H1 (cell line): ENCODE measurements at regions not wholly inside any gene's neighbourhood (a gene's known extent, or its start where the extent isn't known, plus 50 kb on each side); places are given as distances from the start of the nearest gene placed in this dataset.

Experiments
- CTCF ChIA-PET: fragments of 300-600 bp; sonication (Branson Sonifier 250); formaldehyde crosslinking; loops from one replicate; lab custom pipeline; 2021; ENCODE audit not compliant: partially characterized antibody; lab: Charles Lee
- POLR2A ChIA-PET: fragments of 300-600 bp; sonication (Branson Sonifier 250); formaldehyde crosslinking; loops from one replicate; lab custom pipeline; 2021; ENCODE audit warnings: inconsistent platforms; ENCODE audit not compliant: partially characterized antibody; lab: Charles Lee
- DNase-seq, 2 experiments: peaks; one replicate each; pipeline versions ENCODE4 v3.0.0 to v3.0.0-alpha.2; 2010 to 2022; ENCODE audit warnings: low spot score in 2 of 2, low read depth in 1 of 2, mixed read lengths in 1 of 2
- FAIRE-seq: peaks from 2 replicates; lab custom pipeline; 2011; peaks lifted over from hg19 to GRCh38; lab: Jason Lieb, UNC
- H2AFZ ChIP-seq: 2 replicates; pipeline ENCODE4 v1.8.1; 2012; ENCODE audit warnings: low read length, inconsistent platforms
- H2AK5ac ChIP-seq: 2 replicates; pipeline ENCODE4 v1.6.1; 2013; ENCODE audit warnings: low read depth, low read length
- H2BK120ac ChIP-seq: replicated peaks from 2 replicates; pipeline ENCODE3; 2013; ENCODE audit warnings: low read depth, low read length, inconsistent platforms
- H2BK12ac ChIP-seq: 2 replicates; pipeline ENCODE4 v1.6.1; 2013; ENCODE audit warnings: low read depth, low read length
- H2BK15ac ChIP-seq: 2 replicates; pipeline ENCODE4 v1.6.1; 2013; ENCODE audit warnings: low read length
- H2BK20ac ChIP-seq: 2 replicates; pipeline ENCODE4 v1.6.1; 2013; ENCODE audit warnings: low read length
- H2BK5ac ChIP-seq: 2 replicates; pipeline ENCODE4 v1.6.1; 2013; ENCODE audit warnings: low read depth, low read length
- H3K14ac ChIP-seq: 2 replicates; pipeline ENCODE4 v1.6.1; 2013; ENCODE audit warnings: inconsistent platforms; ENCODE audit not compliant: insufficient read length
- H3K18ac ChIP-seq: 2 replicates; pipeline ENCODE4 v1.6.1; 2013; ENCODE audit warnings: low read length; ENCODE audit errors: extremely low read depth
- H3K23ac ChIP-seq: 2 replicates; pipeline ENCODE4 v1.6.1; 2013; ENCODE audit warnings: inconsistent platforms; ENCODE audit not compliant: insufficient read length
- H3K23me2 ChIP-seq: 2 replicates; pipeline ENCODE4 v1.6.1; 2013; ENCODE audit warnings: low read depth, low read length
- H3K27ac ChIP-seq: 2 replicates; pipeline ENCODE4 v1.6.1; 2011; ENCODE audit warnings: low read depth, low read length, inconsistent platforms
- H3K27me3 ChIP-seq, 4 experiments: replicated peaks in 1 of 4; 1 replicate in 1 of 4; 2 replicates in 3 of 4; pipeline versions ENCODE4 v1.6.1 to v1.8.1; 2011 to 2013; ENCODE audit warnings: low read length in 3 of 4, mild to moderate bottlenecking in 3 of 4, inconsistent platforms in 2 of 4, mixed read lengths in 2 of 4, moderate library complexity in 1 of 4; ENCODE audit not compliant: control insufficient read depth in 3 of 4, insufficient read depth in 3 of 4; ENCODE audit errors: extremely low read depth in 1 of 4
- H3K36me3 ChIP-seq, 4 experiments: 2 replicates each; pipeline versions ENCODE4 v1.6.1 to v1.8.1; 2011 to 2013; ENCODE audit warnings: mild to moderate bottlenecking in 4 of 4, low read length in 3 of 4, moderate library complexity in 2 of 4, control low read depth in 1 of 4, inconsistent platforms in 1 of 4; ENCODE audit not compliant: insufficient read depth in 4 of 4, control insufficient read depth in 2 of 4
- H3K4ac ChIP-seq: replicated peaks from 2 replicates; pipeline ENCODE3; 2013; ENCODE audit warnings: low read length, low read depth, mixed read lengths, inconsistent platforms; ENCODE audit not compliant: insufficient read length
- H3K4me1 ChIP-seq, 4 experiments: replicated peaks in 1 of 4; 1 replicate in 1 of 4; 2 replicates in 3 of 4; pipeline versions ENCODE4 v1.6.1 to v1.8.1; 2011 to 2013; ENCODE audit warnings: low read length in 3 of 4, inconsistent platforms in 2 of 4, mixed read lengths in 1 of 4; ENCODE audit not compliant: insufficient read depth in 4 of 4, control insufficient read depth in 3 of 4
- H3K4me2 ChIP-seq, 2 experiments: 2 replicates each; pipeline versions ENCODE4 v1.6.1 to v1.8.1; 2011 to 2013; ENCODE audit warnings: low read depth in 2 of 2, low read length in 2 of 2, control low read depth in 1 of 2, inconsistent platforms in 1 of 2, mild to moderate bottlenecking in 1 of 2; ENCODE audit not compliant: insufficient read depth in 1 of 2
- H3K4me3 ChIP-seq, 4 experiments: fragments of 200-600, 300-600 bp in 1 of 4; sonication (generic), shearing (Covaris generic), sonication (Bioruptor Twin) in 1 of 4; 2 replicates each; pipeline versions ENCODE4 v1.5.1 to v1.8.1; 2011 to 2016; ENCODE audit warnings: low read length in 4 of 4, low read depth in 3 of 4, control low read depth in 2 of 4, inconsistent platforms in 2 of 4, mild to moderate bottlenecking in 2 of 4, mixed read lengths in 1 of 4, moderate library complexity in 1 of 4; ENCODE audit not compliant: insufficient read depth in 2 of 4; ENCODE audit errors: extremely low read depth in 1 of 4
- H3K56ac ChIP-seq: replicated peaks from 2 replicates; pipeline ENCODE3; 2013; ENCODE audit warnings: low read depth, mild to moderate bottlenecking, mixed read lengths, low read length, inconsistent platforms; ENCODE audit not compliant: insufficient read length
- H3K79me1 ChIP-seq: 2 replicates; pipeline ENCODE4 v1.6.1; 2013; ENCODE audit warnings: low read depth, low read length, control low read depth
- H3K79me2 ChIP-seq, 2 experiments: 2 replicates each; pipeline versions ENCODE4 v1.6.1 to v1.8.1; 2012 to 2013; ENCODE audit warnings: low read length in 2 of 2, mild to moderate bottlenecking in 2 of 2, inconsistent platforms in 1 of 2; ENCODE audit not compliant: insufficient read depth in 2 of 2, control insufficient read depth in 1 of 2
- H3K9ac ChIP-seq, 4 experiments: replicated peaks in 1 of 4; 1 replicate in 1 of 4; 2 replicates in 3 of 4; pipeline versions ENCODE4 v1.6.1 to v1.8.1; 2011 to 2013; ENCODE audit warnings: low read depth in 3 of 4, low read length in 3 of 4, control low read depth in 2 of 4, mild to moderate bottlenecking in 2 of 4, moderate library complexity in 2 of 4, inconsistent platforms in 1 of 4; ENCODE audit errors: extremely low read depth in 1 of 4
- H3K9me3 ChIP-seq, 2 experiments: 2 replicates each; pipeline versions ENCODE4 v1.6.1 to v1.8.1; 2012 to 2013; ENCODE audit warnings: mild to moderate bottlenecking in 2 of 2, moderate library complexity in 2 of 2, control low read depth in 1 of 2, inconsistent platforms in 1 of 2, low read depth in 1 of 2, low read length in 1 of 2, mixed read lengths in 1 of 2; ENCODE audit not compliant: insufficient read depth in 2 of 2
- H4K20me1 ChIP-seq, 2 experiments: replicated peaks in 1 of 2; 2 replicates each; pipeline versions ENCODE3 to v1.8.1; 2011 to 2013; ENCODE audit warnings: inconsistent platforms in 2 of 2, low read length in 2 of 2, mild to moderate bottlenecking in 1 of 2; ENCODE audit not compliant: insufficient read depth in 2 of 2, control insufficient read depth in 1 of 2
- H4K5ac ChIP-seq: 2 replicates; pipeline ENCODE4 v1.6.1; 2013; ENCODE audit warnings: low read length, low read depth, mixed read lengths, inconsistent platforms; ENCODE audit not compliant: insufficient read length
- H4K8ac ChIP-seq: 2 replicates; pipeline ENCODE4 v1.8.0; 2013; ENCODE audit warnings: mild to moderate bottlenecking, moderate library complexity, low read length, inconsistent platforms; ENCODE audit not compliant: insufficient read depth; ENCODE audit errors: extremely low read depth
- H4K91ac ChIP-seq: replicated peaks from 2 replicates; pipeline ENCODE3; 2013; ENCODE audit warnings: low read length, mixed read lengths, inconsistent platforms; ENCODE audit not compliant: insufficient read length
- ATF2 ChIP-seq: IDR thresholded peaks from 2 replicates; pipeline ENCODE4 v1.6.1; 2012; ENCODE audit warnings: low read length, inconsistent platforms
- FOSL1 ChIP-seq: IDR thresholded peaks from 2 replicates; pipeline ENCODE4 v1.6.1; 2011; ENCODE audit warnings: mild to moderate bottlenecking, low read depth, low read length, moderate library complexity; ENCODE audit not compliant: insufficient read depth
- HDAC6 ChIP-seq: IDR thresholded peaks from one replicate; pipeline ENCODE4 v1.7.1; 2012; ENCODE audit warnings: low read depth, mild to moderate bottlenecking, inconsistent platforms, low read length, moderate library complexity
- KDM5A ChIP-seq: fragments of 200-600 bp; IDR thresholded peaks from 2 replicates; pipeline ENCODE4 v1.7.1; 2012; ENCODE audit warnings: mild to moderate bottlenecking, low read length, inconsistent platforms, mixed read lengths
- POLR2A ChIP-seq, 2 experiments: IDR thresholded peaks; 1 replicate in 1 of 2; 2 replicates in 1 of 2; pipeline ENCODE4 v1.6.1; 2011; ENCODE audit warnings: low read depth in 2 of 2, low read length in 2 of 2, mild to moderate bottlenecking in 2 of 2; ENCODE audit errors: control extremely low read depth in 1 of 2
- SIN3A ChIP-seq, 2 experiments: IDR thresholded peaks in 1 of 2; conservative IDR thresholded peaks in 1 of 2; 2 replicates each; pipeline ENCODE4 v1.6.1; 2011 to 2012; ENCODE audit warnings: low read length in 2 of 2, improper control_type of control experiment in 1 of 2, low read depth in 1 of 2, mild to moderate bottlenecking in 1 of 2
- SP1 ChIP-seq: IDR thresholded peaks from 2 replicates; pipeline ENCODE4 v1.6.1; 2011; ENCODE audit warnings: low read depth, low read length
- TCF12 ChIP-seq: IDR thresholded peaks from 2 replicates; pipeline ENCODE4 v1.6.1; 2011; ENCODE audit warnings: low read depth, mild to moderate bottlenecking, low read length
- ZNF274 ChIP-seq: IDR thresholded peaks from 2 replicates; pipeline ENCODE4 v1.7.0; 2012; ENCODE audit warnings: low read length, borderline replicate concordance; ENCODE audit errors: extremely low read depth
- WGBS, 2 experiments: shearing (Covaris generic) in 1 of 2; methylation state at CpG; one replicate each; pipeline versions ENCODE4 v1.1.6 to v1.1.7; 2013 to 2015; ENCODE audit warnings: low lambda C conversion rate in 2 of 2, mixed read lengths in 2 of 2, inconsistent platforms in 1 of 2, low coverage in 1 of 2, missing lambda C conversion rate in 1 of 2; ENCODE audit not compliant: insufficient replicate concordance in 2 of 2, insufficient coverage in 1 of 2, insufficient read length in 1 of 2; ENCODE audit errors: extremely low coverage in 1 of 2, missing lambda C conversion rate in 1 of 2; 5-methylcytosine and 5-hydroxymethylcytosine counted together
- TF ChIP-seq, protein P1 (sequence below): IDR thresholded peaks from 2 replicates; pipeline ENCODE4 v1.6.1; 2012; ENCODE audit warnings: inconsistent platforms
- TF ChIP-seq, protein P2 (sequence below): IDR thresholded peaks from 2 replicates; pipeline ENCODE4 v1.6.1; 2011; ENCODE audit warnings: low read length, improper control_type of control experiment

DNA sequence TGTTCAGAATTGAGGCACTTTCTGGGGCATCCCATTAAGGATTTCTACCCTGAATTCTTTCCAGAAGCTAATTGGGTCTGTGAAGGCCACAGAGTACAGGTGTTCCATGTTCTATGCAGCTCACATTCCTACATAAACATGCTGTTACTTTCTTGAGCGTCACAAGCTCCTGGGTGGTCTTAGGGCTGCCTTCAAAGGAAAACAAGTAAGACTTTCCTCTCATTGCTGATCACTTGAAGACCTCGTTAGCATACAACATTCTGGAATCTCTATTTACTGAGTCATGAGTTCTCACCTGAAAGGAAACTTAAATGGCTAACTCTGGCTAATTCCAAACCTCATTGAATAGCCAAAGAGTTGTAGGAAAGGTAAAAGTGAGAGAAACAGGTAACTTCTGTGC is 63.0 kb upstream of the HMGA2 start:
- H3K27me3 ChIP-seq = no peaks in the 10 kb centered on the region
- DNase-seq = peak in 1 of 2 experiments; percentile 65
- H2BK12ac ChIP-seq = no peak overlapping the region
- 26% methylated on average over 2 of the region's 2 CpGs; no CpG with 5 or more reads in 1 of the 2 experiments for WGBS, 2 experiments
- H2BK15ac ChIP-seq = no peak overlapping the region
- no peak overlapping the region for H3K18ac ChIP-seq
- no peak overlapping the region for H3K14ac ChIP-seq
- H3K9me3 ChIP-seq = no peaks in the 10 kb centered on the region
- no peak overlapping the region for H2BK120ac ChIP-seq
- H3K23ac ChIP-seq = no peak overlapping the region
- H2AFZ ChIP-seq = no peak overlapping the region
- H4K91ac ChIP-seq = no peak overlapping the region
- peaks cover 0 to 5% (median under 1%) of the 10 kb centered on the region in 4 experiments; a peak in 2 of 7 replicates for H3K4me1 ChIP-seq
- no peaks in the 10 kb centered on the region for H3K36me3 ChIP-seq
- no peaks in the 10 kb centered on the region for H3K79me2 ChIP-seq
- no peaks in the 10 kb centered on the region for H3K23me2 ChIP-seq
- H4K5ac ChIP-seq = no peak overlapping the region
- no peak overlapping the region for H3K4ac ChIP-seq
- H3K27ac ChIP-seq = 0 out of 2 replicates have a peak overlapping the region, but pooled peaks have one; percentile 13
- ChIA-PET CTCF (interaction anchor here (0.8 to 1.2 kb wide), 3 partner anchors 16 to 167 kb away, joined by 3 read pairs; no protein-coding TSS in a partner anchor), POLR2A (interaction anchor here (0.9 to 1.8 kb wide), 4 partner anchors 16 to 63 kb away, joined by 3 to 5 read pairs (median 4); partner anchors contain the start of gene HMGA2)
- H3K56ac ChIP-seq = no peak overlapping the region
- H4K8ac ChIP-seq = no peak overlapping the region
- H2BK5ac ChIP-seq = 0 out of 2 replicates have a peak overlapping the region, but pooled peaks have one; percentile 86
- H3K79me1 ChIP-seq = no peaks in the 10 kb centered on the region
- FAIRE-seq = peak; percentile 87
- no peak overlapping the region for H2AK5ac ChIP-seq
- H2BK20ac ChIP-seq = no peak overlapping the region
- H3K4me2 ChIP-seq = no peak overlapping the region
- H4K20me1 ChIP-seq = no peaks in the 10 kb centered on the region
- no peak overlapping the region for H3K9ac ChIP-seq
- no peak overlapping the region for H3K4me3 ChIP-seq
- TF ChIP-seq, protein P1, sequence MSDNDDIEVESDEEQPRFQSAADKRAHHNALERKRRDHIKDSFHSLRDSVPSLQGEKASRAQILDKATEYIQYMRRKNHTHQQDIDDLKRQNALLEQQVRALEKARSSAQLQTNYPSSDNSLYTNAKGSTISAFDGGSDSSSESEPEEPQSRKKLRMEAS = no peak
- TF ChIP-seq, protein P2, sequence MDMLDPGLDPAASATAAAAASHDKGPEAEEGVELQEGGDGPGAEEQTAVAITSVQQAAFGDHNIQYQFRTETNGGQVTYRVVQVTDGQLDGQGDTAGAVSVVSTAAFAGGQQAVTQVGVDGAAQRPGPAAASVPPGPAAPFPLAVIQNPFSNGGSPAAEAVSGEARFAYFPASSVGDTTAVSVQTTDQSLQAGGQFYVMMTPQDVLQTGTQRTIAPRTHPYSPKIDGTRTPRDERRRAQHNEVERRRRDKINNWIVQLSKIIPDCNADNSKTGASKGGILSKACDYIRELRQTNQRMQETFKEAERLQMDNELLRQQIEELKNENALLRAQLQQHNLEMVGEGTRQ = no peak
- TF ChIP-seq KDM5A (no peak), POLR2A (IDR thresholded peaks at IDR 0.05; ENCODE audit: control extremely low read depth in 1 of 2, low read depth in 2 of 2, low read length in 2 of 2) (no peak), HDAC6 (no peak), SP1 (peak; percentile 58; the same call in 1 of the 2 replicates), ATF2 (no peak), ZNF274 (no peak), SIN3A (conservative IDR thresholded peaks at IDR 0.05 in 1 of 2, IDR thresholded peaks at IDR 0.05 in 1 of 2; ENCODE audit: low read depth in 1 of 2, low read length in 2 of 2) (no peak), FOSL1 (no peak), TCF12 (peak; percentile 94)
